ENCODE measurements at regions not wholly inside any gene's neighbourhood (a gene's known extent, or its start where the extent isn't known, plus 50 kb on each side); places are given as distances from the start of the nearest gene placed in this dataset.

DNA sequence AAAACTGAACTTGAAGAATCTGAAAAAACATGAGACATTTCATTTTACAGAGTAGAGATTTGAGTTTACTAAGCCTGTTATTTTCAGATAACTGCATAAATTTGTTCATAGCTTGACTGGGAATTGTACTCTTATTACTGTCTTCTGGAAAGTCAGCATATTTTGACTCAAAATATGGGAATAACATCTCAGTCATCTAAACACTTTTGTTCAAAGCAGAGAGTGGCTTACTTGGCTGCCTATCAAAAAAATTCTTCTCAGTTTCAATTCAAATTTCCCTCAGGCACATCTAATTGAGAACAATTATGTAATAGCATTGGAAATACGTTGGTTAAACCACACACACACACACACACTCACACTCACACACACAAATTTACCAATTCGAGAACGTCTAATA lies 384.6 kb downstream of the ARL4A start:
- TF ChIP-seq, protein P1, sequence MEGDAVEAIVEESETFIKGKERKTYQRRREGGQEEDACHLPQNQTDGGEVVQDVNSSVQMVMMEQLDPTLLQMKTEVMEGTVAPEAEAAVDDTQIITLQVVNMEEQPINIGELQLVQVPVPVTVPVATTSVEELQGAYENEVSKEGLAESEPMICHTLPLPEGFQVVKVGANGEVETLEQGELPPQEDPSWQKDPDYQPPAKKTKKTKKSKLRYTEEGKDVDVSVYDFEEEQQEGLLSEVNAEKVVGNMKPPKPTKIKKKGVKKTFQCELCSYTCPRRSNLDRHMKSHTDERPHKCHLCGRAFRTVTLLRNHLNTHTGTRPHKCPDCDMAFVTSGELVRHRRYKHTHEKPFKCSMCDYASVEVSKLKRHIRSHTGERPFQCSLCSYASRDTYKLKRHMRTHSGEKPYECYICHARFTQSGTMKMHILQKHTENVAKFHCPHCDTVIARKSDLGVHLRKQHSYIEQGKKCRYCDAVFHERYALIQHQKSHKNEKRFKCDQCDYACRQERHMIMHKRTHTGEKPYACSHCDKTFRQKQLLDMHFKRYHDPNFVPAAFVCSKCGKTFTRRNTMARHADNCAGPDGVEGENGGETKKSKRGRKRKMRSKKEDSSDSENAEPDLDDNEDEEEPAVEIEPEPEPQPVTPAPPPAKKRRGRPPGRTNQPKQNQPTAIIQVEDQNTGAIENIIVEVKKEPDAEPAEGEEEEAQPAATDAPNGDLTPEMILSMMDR (conservative IDR thresholded peaks at IDR 0.05; ENCODE audit: low read depth in 2 of 2), result no peak
- TF ChIP-seq ZNF331 (CRISPR knock-in tag; IDR thresholded peaks at IDR 0.05; ENCODE audit: low read depth), result no peak
- TF ChIP-seq, protein P2, sequence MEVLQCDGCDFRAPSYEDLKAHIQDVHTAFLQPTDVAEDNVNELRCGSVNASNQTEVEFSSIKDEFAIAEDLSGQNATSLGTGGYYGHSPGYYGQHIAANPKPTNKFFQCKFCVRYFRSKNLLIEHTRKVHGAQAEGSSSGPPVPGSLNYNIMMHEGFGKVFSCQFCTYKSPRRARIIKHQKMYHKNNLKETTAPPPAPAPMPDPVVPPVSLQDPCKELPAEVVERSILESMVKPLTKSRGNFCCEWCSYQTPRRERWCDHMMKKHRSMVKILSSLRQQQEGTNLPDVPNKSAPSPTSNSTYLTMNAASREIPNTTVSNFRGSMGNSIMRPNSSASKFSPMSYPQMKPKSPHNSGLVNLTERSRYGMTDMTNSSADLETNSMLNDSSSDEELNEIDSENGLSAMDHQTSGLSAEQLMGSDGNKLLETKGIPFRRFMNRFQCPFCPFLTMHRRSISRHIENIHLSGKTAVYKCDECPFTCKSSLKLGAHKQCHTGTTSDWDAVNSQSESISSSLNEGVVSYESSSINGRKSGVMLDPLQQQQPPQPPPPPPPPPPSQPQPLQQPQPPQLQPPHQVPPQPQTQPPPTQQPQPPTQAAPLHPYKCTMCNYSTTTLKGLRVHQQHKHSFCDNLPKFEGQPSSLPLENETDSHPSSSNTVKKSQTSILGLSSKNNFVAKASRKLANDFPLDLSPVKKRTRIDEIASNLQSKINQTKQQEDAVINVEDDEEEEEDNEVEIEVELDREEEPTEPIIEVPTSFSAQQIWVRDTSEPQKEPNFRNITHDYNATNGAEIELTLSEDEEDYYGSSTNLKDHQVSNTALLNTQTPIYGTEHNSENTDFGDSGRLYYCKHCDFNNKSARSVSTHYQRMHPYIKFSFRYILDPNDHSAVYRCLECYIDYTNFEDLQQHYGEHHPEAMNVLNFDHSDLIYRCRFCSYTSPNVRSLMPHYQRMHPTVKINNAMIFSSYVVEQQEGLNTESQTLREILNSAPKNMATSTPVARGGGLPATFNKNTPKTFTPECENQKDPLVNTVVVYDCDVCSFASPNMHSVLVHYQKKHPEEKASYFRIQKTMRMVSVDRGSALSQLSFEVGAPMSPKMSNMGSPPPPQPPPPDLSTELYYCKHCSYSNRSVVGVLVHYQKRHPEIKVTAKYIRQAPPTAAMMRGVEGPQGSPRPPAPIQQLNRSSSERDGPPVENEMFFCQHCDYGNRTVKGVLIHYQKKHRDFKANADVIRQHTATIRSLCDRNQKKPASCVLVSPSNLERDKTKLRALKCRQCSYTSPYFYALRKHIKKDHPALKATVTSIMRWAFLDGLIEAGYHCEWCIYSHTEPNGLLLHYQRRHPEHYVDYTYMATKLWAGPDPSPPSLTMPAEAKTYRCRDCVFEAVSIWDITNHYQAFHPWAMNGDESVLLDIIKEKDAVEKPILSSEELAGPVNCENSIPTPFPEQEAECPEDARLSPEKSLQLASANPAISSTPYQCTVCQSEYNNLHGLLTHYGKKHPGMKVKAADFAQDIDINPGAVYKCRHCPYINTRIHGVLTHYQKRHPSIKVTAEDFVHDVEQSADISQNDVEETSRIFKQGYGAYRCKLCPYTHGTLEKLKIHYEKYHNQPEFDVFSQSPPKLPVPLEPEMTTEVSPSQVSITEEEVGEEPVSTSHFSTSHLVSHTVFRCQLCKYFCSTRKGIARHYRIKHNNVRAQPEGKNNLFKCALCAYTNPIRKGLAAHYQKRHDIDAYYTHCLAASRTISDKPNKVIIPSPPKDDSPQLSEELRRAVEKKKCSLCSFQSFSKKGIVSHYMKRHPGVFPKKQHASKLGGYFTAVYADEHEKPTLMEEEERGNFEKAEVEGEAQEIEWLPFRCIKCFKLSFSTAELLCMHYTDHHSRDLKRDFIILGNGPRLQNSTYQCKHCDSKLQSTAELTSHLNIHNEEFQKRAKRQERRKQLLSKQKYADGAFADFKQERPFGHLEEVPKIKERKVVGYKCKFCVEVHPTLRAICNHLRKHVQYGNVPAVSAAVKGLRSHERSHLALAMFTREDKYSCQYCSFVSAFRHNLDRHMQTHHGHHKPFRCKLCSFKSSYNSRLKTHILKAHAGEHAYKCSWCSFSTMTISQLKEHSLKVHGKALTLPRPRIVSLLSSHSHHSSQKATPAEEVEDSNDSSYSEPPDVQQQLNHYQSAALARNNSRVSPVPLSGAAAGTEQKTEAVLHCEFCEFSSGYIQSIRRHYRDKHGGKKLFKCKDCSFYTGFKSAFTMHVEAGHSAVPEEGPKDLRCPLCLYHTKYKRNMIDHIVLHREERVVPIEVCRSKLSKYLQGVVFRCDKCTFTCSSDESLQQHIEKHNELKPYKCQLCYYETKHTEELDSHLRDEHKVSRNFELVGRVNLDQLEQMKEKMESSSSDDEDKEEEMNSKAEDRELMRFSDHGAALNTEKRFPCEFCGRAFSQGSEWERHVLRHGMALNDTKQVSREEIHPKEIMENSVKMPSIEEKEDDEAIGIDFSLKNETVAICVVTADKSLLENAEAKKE (CRISPR knock-in tag; IDR thresholded peaks at IDR 0.05), result no peak
- TF ChIP-seq, protein P3, sequence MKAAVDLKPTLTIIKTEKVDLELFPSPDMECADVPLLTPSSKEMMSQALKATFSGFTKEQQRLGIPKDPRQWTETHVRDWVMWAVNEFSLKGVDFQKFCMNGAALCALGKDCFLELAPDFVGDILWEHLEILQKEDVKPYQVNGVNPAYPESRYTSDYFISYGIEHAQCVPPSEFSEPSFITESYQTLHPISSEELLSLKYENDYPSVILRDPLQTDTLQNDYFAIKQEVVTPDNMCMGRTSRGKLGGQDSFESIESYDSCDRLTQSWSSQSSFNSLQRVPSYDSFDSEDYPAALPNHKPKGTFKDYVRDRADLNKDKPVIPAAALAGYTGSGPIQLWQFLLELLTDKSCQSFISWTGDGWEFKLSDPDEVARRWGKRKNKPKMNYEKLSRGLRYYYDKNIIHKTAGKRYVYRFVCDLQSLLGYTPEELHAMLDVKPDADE (IDR thresholded peaks at IDR 0.05), result no peak
- no peak for ATAC-seq

More for the DNA sequence above, 384.6 kb downstream of the ARL4A start:
- no peak overlapping the region for H3K27ac ChIP-seq (ENCODE audit: low read depth)
- H3K4me1 ChIP-seq (ENCODE audit: insufficient read depth), result no peaks in the 10 kb centered on the region
- H3K4me2 ChIP-seq, result no peak overlapping the region
- Mint-ChIP-seq H3K27ac (no peak overlapping the region), H3K27me3 (ENCODE audit: insufficient read depth, low read depth, poor library complexity) (no peaks in the 10 kb centered on the region), H3K4me3 (no peak overlapping the region), H3K4me1 (no peaks in the 10 kb centered on the region; the same call in 2 of the 3 replicates), H3K9me3 (no peaks in the 10 kb centered on the region), H3K36me3 (ENCODE audit: low read depth) (no peaks in the 10 kb centered on the region)
- H3F3A ChIP-seq (replicated peaks; ENCODE audit: low read depth), result no peaks in the 10 kb centered on the region
- H3K4me3 ChIP-seq, result no peak overlapping the region
- H2AFZ ChIP-seq, result no peak overlapping the region
- no peaks in the 10 kb centered on the region for H4K20me1 ChIP-seq (replicated peaks; ENCODE audit: insufficient read depth)
- H3K79me2 ChIP-seq (replicated peaks; ENCODE audit: insufficient read depth), result no peaks in the 10 kb centered on the region
- no peaks in the 10 kb centered on the region for H3K27me3 ChIP-seq (ENCODE audit: insufficient read depth)
- no peaks in the 10 kb centered on the region for H3K36me3 ChIP-seq (ENCODE audit: insufficient read depth)
- H3K9me2 ChIP-seq (ENCODE audit: insufficient read depth), result no peaks in the 10 kb centered on the region
- no peak for DNase-seq (ENCODE audit: low spot score)

Measured in GM23338 (cell line).